Vagina (tissue), 2 donors: ENCODE measurements at regions not wholly inside any gene's neighbourhood (a gene's known extent, or its start where the extent isn't known, plus 50 kb on each side); places are given as distances from the start of the nearest gene placed in this dataset.

Experiments
- DNase-seq, 2 donors: peaks; one replicate each; pipeline ENCODE4 v3.0.0-alpha.2; 2017; ENCODE audit errors: extremely low spot score in 2 of 2
- H3K27ac ChIP-seq: fragments of 200-600 bp; sonication (generic); one replicate; pipeline ENCODE4 v1.5.1; 2019
- H3K27me3 ChIP-seq: fragments of 200-600 bp; sonication (generic); one replicate; pipeline ENCODE4 v1.5.1; 2019
- H3K36me3 ChIP-seq, 2 donors: fragments of 200-600 bp; sonication (generic); one replicate each; pipeline ENCODE4 v1.5.1; 2017 to 2019
- H3K4me1 ChIP-seq: fragments of 200-600 bp; sonication (generic); one replicate; pipeline ENCODE4 v1.5.1; 2019
- H3K4me3 ChIP-seq, 2 donors: fragments of 200-600 bp; sonication (generic); 1 replicate in 1 of 2; 2 replicates in 1 of 2; pipeline ENCODE4 v1.5.1; 2016 to 2019
- H3K9me3 ChIP-seq: fragments of 200-600 bp; sonication (generic); one replicate; pipeline ENCODE4 v1.5.1; 2019
- CTCF ChIP-seq, 3 experiments: fragments of 450-650 bp in 2 of 3; fragments of 200-600 bp in 1 of 3; sonication (generic) in 1 of 3; IDR thresholded peaks; one replicate each; pipeline ENCODE4 v1.5.1; 2017 to 2019; ENCODE audit warnings: antibody characterized with exemption in 3 of 3, mild to moderate bottlenecking in 2 of 3, moderate library complexity in 2 of 3
- POLR2A ChIP-seq, 2 donors: fragments of 450-650 bp; IDR thresholded peaks; one replicate each; pipeline ENCODE4 v1.6.1; 2017; ENCODE audit warnings: antibody characterized with exemption in 2 of 2, mild to moderate bottlenecking in 2 of 2, moderate library complexity in 2 of 2
- POLR2AphosphoS5 ChIP-seq, 2 donors: sonication (generic); formaldehyde crosslinking; IDR thresholded peaks; one replicate each; pipeline ENCODE4 v1.9.0; 2017; ENCODE audit warnings: antibody characterized with exemption in 2 of 2, mild to moderate bottlenecking in 2 of 2, low read depth in 1 of 2; ENCODE audit not compliant: insufficient read depth in 1 of 2
- intact Hi-C: fragments of 100-400 bp; cut with DNase I; formaldehyde crosslinking; loops from one replicate; pipeline ENCODE4 v1.15.1; 2023

DNA sequence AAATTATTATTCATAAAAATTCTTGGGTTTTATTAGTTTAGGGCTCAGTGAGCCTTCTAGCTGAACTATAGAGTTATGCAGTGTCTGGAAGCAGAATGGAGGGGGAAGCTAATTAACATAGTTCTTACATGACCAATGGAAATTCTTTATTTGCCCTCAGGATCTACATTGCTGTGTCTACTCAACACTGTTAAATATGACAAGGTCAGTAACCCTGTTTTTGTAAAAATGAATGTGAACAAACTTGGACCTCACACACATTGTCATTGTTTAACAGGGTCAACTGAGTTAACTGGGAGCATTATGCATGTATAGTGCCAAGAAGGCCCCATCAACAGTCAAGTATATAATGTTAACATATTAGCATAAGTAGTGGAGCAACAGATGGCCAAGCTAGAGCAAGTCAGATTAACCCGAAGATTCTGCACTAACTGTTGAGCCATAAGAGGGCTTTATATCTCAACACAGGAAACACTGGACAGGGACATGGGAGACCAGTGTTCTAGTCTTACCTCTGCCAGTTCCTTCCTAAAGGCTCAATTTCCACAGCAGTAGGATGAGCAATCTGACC is 122.5 kb upstream of the SEM1 start:
- intact Hi-C loops = no loop called here
- no peak for TF ChIP-seq POLR2AphosphoS5 (IDR thresholded peaks at IDR 0.05; ENCODE audit: insufficient read depth in 1 of 2, low read depth in 1 of 2)
- TF ChIP-seq CTCF (IDR thresholded peaks at IDR 0.05) = no peak
- TF ChIP-seq POLR2A (IDR thresholded peaks at IDR 0.05) = no peak
- no peak overlapping the region for H3K27ac ChIP-seq
- peaks cover 8% of the 10 kb centered on the region for H3K4me1 ChIP-seq
- no peaks in the 10 kb centered on the region for H3K9me3 ChIP-seq
- no peaks in the 10 kb centered on the region for H3K27me3 ChIP-seq
- no peak for DNase-seq
- H3K4me3 ChIP-seq = no peak overlapping the region
- no peaks in the 10 kb centered on the region for H3K36me3 ChIP-seq

DNA sequence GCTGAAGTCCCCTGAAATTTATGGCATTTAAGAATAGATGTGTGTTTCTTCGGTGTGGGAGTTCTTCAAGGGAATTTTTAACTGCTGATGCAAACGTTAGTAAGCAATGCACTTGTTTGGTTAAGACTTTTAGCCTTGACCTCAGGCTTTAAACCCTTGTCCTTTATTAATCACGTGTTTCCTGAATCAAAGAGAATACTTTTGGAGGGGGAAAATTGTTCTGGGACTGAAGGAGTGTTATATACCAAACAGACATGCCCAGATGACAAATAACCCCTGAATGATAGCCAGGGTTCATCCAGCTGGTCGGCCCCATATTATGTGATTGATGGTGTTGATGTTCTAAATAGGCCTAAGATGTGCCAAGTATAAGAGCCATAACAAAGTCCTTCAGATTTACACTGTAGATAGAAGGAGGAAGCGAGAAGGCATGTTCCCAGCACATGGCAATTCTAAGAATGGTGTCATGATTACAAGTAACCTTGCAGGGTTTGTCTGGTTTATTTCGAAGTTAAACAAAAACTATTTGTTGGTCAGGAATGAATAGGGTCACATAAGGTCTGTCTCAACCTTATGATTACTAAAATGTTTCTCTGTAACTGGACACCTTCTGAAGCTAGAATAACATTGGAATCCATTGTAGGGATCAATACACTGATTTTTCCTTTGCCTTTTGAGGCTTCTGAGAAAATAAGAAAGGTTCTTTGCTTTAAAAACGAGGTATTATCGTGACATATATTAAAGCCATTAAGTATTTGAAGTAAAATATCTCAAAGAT is 124.2 kb upstream of the SEM1 start:
- DNase-seq = no peak
- no peak for TF ChIP-seq POLR2A (IDR thresholded peaks at IDR 0.05)
- TF ChIP-seq POLR2AphosphoS5 (IDR thresholded peaks at IDR 0.05; ENCODE audit: insufficient read depth in 1 of 2, low read depth in 1 of 2) = no peak
- no peak for TF ChIP-seq CTCF (IDR thresholded peaks at IDR 0.05)
- H3K27ac ChIP-seq = no peak overlapping the region
- peaks cover 8% of the 10 kb centered on the region for H3K4me1 ChIP-seq
- H3K4me3 ChIP-seq = no peak overlapping the region
- no peaks in the 10 kb centered on the region for H3K9me3 ChIP-seq
- intact Hi-C loops = no loop called here
- no peaks in the 10 kb centered on the region for H3K36me3 ChIP-seq
- H3K27me3 ChIP-seq = no peaks in the 10 kb centered on the region

GRCh38 chr7:96836456-96836855 is 126.8 kb upstream of the SEM1 start:
- Histone ChIP-seq H3K36me3 (no peaks in the 10 kb centered on the region), H3K27me3 (no peaks in the 10 kb centered on the region), H3K27ac (no peak overlapping the region), H3K9me3 (no peaks in the 10 kb centered on the region), H3K4me1 (peaks cover 8% of the 10 kb centered on the region), H3K4me3 (no peak overlapping the region)
- no peak for DNase-seq
- TF ChIP-seq POLR2AphosphoS5 (IDR thresholded peaks at IDR 0.05; ENCODE audit: insufficient read depth in 1 of 2, low read depth in 1 of 2) (no peak), CTCF (IDR thresholded peaks at IDR 0.05) (no peak), POLR2A (IDR thresholded peaks at IDR 0.05) (no peak)
- intact Hi-C loops = no loop called here

DNA sequence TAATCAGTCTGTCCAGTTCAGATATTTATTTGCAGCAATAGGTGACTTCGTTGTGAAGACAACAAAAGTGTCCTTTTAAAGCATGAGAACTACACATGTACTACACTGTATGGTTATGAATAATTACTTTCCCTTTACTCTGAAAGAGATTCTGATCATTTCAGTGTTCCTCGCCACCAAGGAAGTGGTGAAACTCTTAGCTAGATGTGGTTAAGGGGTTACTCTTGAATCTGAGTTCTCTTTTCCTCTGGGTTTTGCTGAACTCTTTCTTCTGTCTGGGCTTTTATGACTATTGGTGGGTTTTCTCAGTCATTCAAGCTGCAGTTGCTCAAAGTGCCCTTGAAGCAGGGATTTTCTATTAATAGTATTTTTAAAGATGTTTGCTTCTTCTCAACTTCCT is 127.9 kb upstream of the SEM1 start:
- H3K27me3 ChIP-seq = no peaks in the 10 kb centered on the region
- H3K9me3 ChIP-seq = no peaks in the 10 kb centered on the region
- peaks cover 8% of the 10 kb centered on the region for H3K4me1 ChIP-seq
- DNase-seq = no peak
- no peak overlapping the region for H3K27ac ChIP-seq
- TF ChIP-seq POLR2AphosphoS5 (IDR thresholded peaks at IDR 0.05; ENCODE audit: insufficient read depth in 1 of 2, low read depth in 1 of 2) = no peak
- TF ChIP-seq CTCF (IDR thresholded peaks at IDR 0.05) = no peak
- no peak for TF ChIP-seq POLR2A (IDR thresholded peaks at IDR 0.05)
- no peaks in the 10 kb centered on the region for H3K36me3 ChIP-seq
- intact Hi-C loops = no loop called here
- H3K4me3 ChIP-seq = no peak overlapping the region

- H3K27me3 ChIP-seq = no peaks in the 10 kb centered on the region
- H3K36me3 ChIP-seq = no peaks in the 10 kb centered on the region
- H3K9me3 ChIP-seq = no peaks in the 10 kb centered on the region
- TF ChIP-seq POLR2A (IDR thresholded peaks at IDR 0.05) = no peak
- TF ChIP-seq POLR2AphosphoS5 (IDR thresholded peaks at IDR 0.05; ENCODE audit: insufficient read depth in 1 of 2, low read depth in 1 of 2) = no peak
- no peak for TF ChIP-seq CTCF (IDR thresholded peaks at IDR 0.05)
- intact Hi-C loops = no loop called here
- no peak overlapping the region for H3K27ac ChIP-seq
- H3K4me3 ChIP-seq = no peak overlapping the region
- no peak for DNase-seq
- peaks cover 8% of the 10 kb centered on the region for H3K4me1 ChIP-seq
Measured at GRCh38 chr7:96838481-96838880, 128.8 kb upstream of the SEM1 start.
